HG03469 (cell line): ENCODE measurements at regions not wholly inside any gene's neighbourhood (a gene's known extent, or its start where the extent isn't known, plus 50 kb on each side); places are given as distances from the start of the nearest gene placed in this dataset.
"Not testable (repeated sequence)": the region's sequence is repeated elsewhere in the genome, so short reads cannot be mapped to it uniquely, and the experiment has no call there.

Experiments
- ATAC-seq: cut with Tn5 transposase; IDR thresholded peaks from one replicate; pipeline ENCODE4 v1.9.1; 2021; ENCODE audit warnings: mild to moderate bottlenecking, moderate library complexity, moderate number of reproducible peaks; ENCODE audit not compliant: unreplicated experiment

DNA sequence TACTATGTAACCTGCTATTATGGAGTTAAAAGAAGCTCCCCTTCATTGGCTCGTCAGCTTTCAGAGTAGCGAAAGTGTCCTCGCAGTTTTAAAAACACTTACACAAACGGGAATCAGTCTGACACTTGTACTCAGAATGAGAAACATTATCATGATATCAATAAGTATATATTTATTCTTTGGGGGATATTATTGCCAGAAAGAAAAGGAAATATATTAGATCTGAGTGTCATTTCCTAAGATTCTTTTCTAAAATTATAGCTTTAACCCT, 584.5 kb downstream of the ZEB2 start:
- ATAC-seq = no peak

DNA sequence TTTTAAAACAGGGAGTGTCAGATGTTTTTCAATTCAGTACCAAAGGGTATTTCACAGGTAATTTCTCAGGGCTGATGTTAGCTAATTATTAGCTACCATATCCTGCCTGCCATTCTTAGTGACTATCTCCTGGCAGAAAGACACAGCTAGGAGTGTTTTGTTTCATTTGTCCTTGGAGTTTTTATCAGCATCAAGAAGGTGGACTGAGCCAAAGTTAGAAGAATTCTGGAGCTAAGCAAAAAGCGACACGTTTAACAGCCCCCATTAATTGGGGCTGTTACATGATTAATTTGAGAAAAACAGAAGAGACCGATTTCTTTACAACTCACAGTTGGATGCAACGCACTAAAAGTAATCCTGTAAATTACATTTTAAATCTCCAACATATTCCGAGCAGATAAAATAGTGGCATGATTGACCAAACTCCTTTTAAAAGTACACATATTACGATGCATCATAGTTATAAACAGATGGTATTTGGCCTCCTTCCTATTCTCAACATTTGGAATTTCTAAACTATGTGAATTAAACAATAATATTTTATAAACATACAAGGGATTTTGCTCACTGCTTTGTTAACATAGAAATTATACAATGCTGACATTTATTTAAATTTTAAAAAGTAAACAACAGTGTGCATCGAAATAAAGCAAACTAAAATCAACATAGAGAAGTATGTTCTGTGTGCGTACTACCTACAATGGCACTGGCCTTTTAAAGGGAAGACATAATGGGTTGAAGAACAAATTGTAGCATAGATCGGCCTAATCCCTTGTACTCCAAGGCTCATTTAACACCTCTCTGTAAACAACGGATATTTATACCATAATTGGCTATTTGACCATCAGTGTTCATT, 585.1 kb downstream of the ZEB2 start:
- no peak for ATAC-seq

DNA sequence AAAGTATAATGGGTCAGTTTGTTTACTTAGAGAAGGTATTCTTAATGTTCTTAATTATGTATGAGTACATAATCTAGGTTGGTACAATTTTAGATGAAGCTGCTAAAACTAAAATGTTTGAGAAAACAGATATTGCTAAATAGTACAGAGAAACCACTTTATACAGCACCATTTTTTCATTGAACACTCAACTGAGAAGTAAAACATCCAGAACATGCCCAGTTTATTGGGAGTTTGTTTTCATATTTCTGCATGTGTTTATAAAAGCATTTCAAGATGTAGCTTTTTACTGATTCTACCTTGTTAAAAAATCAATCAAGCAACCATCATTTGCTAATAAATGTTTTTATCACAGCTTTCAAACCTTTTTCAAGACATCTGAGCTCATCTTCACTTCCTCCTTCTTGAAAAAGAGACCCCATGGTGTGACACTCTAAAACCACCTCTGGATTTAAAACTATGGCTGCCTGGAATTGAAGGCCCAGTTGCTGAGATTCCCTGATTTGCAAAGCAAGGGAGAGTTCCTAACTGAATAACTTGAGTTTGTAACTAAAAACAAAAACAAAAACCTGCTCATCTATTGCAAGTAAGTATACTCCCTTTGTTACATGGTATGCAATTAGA, 585.9 kb downstream of the ZEB2 start:
- no peak for ATAC-seq

DNA sequence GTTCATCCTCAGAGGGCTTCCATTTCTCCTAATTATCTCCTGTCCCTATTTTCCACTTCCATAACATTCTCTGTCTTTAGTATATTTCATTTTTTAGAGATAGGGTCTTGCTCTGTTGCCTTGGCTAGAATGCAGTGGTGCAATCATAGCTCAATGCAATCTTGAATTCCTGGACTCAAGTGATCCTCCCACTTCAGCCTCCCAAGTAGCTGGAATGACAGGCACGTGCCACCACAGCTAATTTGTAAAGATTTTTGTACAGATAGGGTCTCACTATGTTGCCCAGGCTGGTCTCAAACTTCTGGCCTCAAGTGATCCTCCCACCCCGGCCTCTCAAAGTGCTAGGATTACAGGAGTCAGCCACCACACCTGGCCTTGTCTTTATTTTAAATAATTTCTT, 589.0 kb downstream of the ZEB2 start:
- ATAC-seq = no peak

DNA sequence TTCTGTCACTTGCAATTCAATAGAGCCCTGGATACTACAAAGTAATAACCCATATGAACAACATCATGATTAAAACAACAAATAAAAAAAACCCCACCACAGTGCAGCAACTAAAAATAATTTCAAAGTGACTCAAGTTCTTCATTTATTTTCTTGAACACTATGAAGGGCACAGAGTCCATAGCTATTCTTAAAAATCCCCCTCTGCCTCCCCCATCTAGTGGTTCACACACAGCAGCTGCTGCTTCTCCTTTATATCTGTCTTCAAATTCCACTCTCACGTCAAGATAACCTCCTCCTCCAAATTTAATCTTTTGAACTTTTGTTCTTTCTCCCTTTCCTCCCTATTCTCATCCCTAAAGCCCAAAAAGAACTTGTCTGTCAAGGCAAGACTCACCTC, 591.3 kb downstream of the ZEB2 start:
- no peak for ATAC-seq

DNA sequence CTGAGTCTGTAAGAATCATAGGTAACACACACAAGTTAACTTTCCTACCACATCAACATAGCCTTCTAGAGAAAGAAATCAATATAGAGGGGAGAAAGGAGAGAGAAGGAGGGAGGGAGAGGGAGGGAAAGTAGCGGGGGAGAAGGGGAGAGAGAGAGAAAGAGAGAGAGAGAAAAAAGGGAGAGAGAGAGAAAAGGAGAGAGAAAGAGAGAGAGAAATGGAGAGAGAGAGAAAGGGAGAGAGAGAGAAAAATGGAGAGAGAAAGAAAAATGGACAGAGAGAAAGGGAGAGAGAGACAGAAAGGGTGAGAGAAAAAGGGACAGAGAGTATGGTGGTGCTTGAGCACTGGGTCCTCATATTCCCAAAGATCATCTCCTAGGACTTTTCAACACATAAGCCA, 591.7 kb downstream of the ZEB2 start:
- no peak for ATAC-seq

DNA sequence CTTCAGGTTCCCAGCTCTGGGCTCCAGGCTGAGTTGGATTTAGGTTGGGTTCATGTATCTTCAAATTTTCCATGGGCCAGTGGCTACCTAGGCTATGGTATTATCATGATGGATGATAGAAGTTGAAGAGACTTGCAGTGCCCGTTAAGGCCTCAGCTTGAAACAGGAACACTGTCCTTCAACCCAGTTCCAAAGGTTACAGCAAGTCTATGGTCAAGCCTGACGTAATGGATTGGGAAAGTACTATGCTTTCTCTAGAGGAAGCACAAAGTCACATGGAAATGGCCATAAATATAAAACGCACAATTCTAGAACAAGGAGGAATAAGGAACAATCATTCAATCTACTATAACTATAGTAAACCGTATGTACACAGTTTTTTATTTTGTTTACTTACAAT, 593.2 kb downstream of the ZEB2 start:
- ATAC-seq = no peak

DNA sequence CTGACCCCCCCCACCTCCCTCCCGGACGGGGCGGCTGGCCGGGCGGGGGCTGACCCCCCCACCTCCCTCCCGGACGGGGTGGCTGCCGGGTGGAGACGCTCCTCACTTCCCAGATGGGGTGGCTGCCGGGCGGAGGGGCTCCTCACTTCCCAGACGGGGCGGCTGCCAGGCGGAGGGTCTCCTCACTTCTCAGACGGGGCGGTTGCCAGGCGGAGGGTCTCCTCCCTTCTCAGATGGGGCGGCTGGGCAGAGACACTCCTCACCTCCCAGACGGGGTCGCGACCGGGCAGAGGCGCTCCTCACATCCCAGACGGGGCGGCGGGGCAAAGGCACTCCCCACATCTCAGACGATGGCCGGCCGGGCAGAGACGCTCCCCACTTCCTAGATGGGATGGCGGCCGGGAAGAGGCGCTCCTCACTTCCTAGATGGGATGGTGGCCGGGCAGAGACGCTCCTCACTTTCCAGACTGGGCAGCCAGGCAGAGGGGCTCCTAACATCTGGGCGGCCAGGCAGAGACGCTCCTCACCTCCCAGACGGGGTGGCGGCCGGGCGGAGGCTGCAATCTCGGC, 597.6 kb downstream of the ZEB2 start:
- ATAC-seq = not testable (repeated sequence)

DNA sequence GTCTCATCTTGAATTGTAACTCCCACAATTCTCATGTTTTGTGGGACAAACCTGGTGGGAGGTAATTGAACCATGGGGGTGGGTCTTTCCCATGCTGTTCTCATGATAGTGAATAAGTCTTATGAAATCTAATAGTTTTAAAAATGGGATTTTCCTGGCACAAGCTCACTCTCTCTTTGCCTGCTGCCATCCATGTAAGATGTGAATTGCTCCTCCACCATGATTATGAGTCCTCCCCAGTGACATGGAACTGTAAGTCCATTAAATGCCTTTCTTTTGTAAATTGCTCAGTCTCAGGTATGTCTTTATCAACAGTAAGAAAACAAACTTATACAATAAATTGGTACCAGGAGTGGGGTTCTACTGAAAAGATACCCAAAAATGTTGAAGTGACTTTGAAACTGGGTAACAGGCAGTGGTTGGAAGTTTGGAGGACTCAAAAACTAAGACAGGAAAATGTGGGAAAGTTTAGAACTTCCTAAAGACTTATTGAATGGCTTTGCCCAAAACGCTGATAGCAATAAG, 601.4 kb downstream of the ZEB2 start:
- ATAC-seq = no peak

DNA sequence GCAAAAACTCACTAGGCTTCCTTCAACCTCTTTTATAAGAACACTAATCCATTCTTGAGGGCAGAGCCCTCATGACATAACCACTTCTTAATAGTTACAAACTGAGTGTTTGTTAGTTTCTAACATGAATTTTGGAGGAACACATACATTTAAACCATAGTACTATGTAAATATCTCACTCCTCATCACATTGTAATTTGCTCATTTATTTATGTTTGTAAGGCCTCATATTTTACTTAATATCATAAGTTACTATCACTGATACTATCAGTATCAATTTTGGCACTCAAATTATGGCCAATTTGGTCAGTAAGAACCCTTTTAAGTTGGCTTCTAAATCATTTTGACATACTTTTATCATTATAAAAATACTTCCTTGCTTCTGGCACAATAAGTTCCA, 603.1 kb downstream of the ZEB2 start:
- ATAC-seq = no peak

DNA sequence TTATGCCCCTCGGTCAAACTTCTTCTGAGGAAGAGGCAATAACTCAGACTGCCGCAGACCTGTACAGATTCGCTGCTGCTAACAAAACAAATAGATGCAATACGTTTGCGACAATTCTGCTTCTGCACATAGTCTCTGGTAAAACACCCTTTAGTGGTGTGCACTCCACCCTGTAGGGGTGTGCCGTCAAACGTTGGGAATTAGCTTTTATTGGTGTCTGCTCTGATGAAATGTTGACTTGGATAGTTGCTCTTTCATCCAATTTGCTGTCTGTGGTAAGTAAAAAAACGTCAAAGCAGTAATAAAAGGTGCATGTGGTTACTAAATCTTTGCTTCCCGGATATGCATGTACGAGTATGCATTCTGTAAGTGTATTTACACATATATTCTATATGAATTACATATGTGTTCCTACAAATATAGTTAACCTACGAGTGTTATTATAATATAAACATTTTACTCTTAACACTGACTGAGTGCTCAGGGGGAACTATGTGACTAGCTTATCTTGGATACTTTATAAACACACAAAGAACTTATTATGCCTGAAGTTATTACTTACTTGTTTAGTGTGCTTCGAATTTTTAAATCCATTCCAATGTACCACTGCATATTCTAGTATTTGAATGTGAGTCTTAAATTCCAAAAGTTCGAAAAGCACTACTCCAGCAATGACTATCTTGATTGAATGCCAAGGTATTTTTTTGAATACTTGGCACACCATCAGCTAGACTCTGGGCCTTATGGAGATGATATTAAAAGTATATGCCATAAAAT, 610.2 kb downstream of the ZEB2 start:
- ATAC-seq = no peak

DNA sequence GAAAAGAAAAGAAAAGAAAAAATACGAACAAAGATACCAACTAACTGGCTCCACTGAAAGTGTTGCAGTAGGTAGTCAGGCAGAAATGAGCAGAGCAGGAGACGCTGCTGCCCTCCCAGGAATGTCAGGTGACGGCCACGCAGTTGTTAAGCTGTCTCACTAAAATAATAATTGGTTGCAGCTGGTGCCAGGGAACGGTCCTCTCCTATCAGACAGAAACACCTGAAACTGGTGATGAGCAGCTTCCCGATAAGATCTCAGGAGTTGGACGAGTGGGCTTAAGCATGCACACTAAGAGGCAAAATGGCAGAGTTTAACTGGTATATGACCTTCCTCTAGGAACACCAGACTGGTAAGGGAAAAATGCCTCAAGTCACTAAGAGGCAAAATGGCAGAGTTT, 611.1 kb downstream of the ZEB2 start:
- ATAC-seq = no peak

DNA sequence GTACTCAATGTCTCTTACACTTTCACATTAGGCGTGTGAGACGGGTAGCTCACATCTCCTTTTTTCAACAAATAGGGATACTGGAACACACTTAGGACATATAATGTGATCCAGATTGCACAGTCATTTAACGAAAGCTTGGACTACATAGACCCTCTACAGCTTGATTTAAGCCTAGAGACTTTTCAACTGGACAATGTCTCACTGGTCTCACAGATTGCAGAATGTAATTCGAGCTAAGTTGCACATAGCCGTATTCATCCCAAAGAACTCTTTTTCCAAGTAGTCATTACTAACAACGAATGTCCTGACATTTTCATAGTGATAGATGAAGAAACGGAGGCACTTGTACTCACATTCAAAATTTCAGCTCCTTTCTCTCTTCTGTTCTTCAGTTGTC, 612.1 kb downstream of the ZEB2 start:
- no peak for ATAC-seq

DNA sequence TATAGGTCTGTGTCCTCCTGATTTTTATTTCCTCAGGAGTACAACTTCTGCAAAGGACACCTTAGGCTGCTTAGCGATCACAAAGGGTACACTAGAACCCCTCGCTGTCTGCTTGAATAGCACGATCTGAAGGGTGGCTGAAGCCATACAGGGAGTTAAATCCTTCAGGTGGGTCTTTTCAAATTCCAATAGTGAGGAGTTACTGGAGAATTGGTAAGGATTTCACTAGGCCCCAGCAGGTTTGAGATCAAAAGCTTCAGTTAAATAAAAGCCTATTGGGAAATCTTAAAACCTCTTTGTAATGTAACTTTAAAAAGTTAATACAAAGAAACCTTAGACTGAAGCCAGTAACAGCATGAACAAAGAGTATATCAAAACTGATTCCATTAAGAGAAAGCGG, 613.1 kb downstream of the ZEB2 start:
- no peak for ATAC-seq

DNA sequence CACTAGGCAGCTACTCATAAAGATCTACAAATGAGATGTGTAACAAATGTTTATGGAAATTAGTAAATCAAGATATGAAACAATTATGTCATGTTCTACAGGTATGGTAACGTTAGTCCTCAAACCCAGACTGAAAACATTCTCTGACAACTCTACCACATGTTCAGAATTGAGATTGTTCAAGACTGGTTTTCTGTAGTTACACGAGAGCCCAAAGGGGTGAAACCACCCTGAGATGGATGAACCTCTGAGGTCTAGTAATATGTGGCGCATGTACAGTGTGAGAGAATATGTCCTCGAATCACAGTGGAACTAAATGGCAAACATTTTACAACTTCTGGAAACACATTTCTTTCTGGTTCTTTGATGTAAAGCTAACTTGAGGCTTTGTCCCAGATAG, 614.3 kb downstream of the ZEB2 start:
- ATAC-seq = no peak

DNA sequence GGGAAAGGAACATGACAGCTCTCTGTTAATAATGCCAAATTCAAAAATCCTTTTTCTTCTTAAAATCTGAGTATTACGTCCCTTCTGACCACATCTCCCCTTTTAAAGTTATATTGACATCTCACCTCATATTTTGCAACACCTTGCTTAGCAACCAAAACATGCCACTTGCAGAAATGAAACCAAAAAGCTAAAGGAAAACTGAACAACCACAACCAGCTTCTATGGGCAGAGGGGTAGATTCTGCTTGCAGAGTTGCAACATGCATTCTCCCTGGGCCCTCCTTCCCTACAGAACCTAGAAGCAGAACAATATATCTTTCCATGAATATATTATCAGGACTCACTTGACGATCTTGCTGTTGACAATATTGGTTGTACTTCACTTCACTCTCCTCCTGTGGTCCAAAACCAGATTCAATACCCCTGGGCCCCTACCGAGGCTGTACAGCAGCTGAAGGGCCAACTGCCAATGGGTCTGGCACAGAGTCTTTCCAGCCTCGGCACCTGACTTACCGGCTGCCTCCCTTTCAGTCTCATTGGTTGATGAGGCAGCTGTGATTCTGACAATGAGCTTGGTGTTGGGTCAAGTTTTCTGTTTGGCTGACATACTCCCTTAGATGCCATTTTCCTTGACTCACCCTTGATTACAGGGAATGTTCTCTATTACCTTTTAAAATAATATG, 616.6 kb downstream of the ZEB2 start:
- no peak for ATAC-seq

DNA sequence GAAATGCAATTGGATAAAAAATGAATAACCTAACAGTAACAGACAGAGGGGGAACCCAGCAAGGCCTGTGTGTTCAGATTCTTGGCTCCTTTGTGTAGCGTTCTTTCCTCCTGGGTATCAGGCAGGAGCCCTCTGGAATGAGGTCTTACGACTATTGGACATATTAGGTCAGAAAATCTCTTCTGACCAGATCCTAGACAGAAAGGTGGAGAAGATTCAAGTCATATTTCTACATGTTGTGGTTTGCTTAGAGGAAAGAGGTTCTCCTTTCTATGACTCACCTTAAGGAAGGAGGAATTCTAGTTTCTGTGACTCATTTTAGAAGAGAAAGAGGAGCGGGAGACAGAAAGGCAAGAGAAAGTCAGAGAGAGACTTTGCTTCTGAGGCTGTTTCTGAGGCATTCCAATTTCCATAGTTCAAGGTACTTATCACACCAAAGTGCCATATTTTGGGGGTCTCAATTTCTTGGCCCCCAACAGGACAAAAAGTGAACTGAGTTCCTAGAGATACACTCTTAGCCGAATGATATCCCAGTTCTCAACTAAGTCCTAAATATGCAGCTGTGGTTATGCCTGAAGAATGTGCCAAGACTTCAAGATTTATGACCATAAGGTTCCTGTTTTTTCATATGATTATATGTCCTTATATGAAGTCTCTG, 618.6 kb downstream of the ZEB2 start:
- ATAC-seq = peak; percentile 84

DNA sequence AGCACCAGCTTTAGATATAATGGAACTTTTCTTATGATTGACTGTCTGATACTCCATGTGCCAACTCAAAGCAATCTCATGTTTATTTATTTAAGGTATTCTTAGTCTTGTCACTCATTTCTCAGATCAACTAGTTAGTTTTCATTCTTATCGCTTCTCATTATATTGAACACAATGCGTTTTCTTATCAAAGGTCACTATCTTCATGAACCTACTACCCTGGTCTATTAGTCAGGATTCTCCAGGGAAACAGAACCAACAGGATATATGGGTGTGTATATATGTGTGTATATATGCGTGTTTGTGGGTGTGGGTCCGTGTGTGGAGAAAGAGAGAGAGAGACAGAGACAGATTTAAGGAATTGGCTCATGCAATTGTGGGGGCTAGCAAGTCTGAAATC, 619.9 kb downstream of the ZEB2 start:
- no peak for ATAC-seq

DNA sequence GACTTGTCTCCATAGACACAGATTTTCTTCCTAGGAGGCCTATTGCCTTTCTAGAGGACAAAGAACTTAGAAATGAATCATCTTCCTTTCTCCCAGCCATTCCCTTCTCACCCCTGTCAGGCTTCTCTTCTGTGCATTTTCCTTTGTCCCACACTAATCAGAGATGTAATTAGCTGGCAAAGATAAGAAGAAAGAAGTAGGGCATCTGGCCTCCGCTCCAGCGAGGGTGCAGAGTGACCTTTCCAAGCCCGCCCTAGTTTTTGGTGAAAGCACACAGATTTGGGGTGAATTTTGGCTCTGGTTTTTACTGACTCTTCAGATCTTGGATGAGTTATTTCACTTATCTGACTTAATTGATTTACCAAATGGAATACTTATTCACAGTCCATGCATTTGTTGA, 626.5 kb downstream of the ZEB2 start:
- ATAC-seq = no peak

DNA sequence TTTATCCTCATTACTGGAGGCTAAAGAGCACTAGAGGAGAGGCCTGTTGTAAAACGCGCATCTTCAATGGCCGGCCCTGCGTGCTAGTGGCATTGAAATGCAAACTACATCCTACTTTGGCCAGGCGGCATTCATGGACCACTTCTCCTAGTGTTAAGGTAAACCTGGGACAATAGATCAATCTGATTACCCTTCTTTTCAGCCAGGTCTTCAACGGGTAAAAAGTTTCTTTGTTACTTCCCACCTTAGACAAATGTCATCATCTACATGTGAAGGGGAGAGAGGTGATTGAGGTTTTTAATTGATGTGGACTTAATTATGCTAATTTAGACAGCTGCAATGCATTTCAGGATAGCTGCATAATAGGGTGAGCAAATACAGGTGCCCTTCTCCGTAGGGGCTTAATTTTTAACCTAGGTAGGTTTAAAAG, 628.0 kb downstream of the ZEB2 start:
- ATAC-seq = no peak
